Caco-2 (cell line): ENCODE measurements at regions not wholly inside any gene's neighbourhood (a gene's known extent, or its start where the extent isn't known, plus 50 kb on each side); places are given as distances from the start of the nearest gene placed in this dataset.

Experiments used
- BruUV-seq: library from RNA; stranded (reverse); fragments of 400-500 nt; replicated peaks from 2 replicates; lab custom pipeline; 2021; lab: Mats Ljungman, UMichigan
- CTCF ChIA-PET: fragments of 300-600 bp; sonication (Branson Sonifier 250); formaldehyde crosslinking; loops from one replicate; lab custom pipeline; 2022; ENCODE audit warnings: antibody characterized with exemption; lab: Charles Lee
- POLR2A ChIA-PET: fragments of 300-600 bp; sonication (Branson Sonifier 250); formaldehyde crosslinking; loops from one replicate; lab custom pipeline; 2022; ENCODE audit warnings: antibody characterized with exemption; lab: Charles Lee
- DNase-seq, 2 experiments: peaks; one replicate each; pipeline versions ENCODE4 v3.0.0 to v3.0.0-alpha.2; 2020 to 2022
- H3K27me3 ChIP-seq: replicated peaks from 2 replicates; pipeline ENCODE4 v1.6.0; 2011; ENCODE audit warnings: low read length; ENCODE audit not compliant: control insufficient read depth, insufficient read depth
- H3K36me3 ChIP-seq: 2 replicates; pipeline ENCODE4 v1.5.1; 2011; ENCODE audit warnings: low read length; ENCODE audit not compliant: control insufficient read depth, insufficient read depth
- H3K4me1 ChIP-seq: fragments of 250-450 bp; sonication (Bioruptor Pico); 2 replicates; pipeline ENCODE4 v1.5.1; 2020; ENCODE audit warnings: mild to moderate bottlenecking
- H3K4me3 ChIP-seq: 2 replicates; pipeline ENCODE4 v1.5.1; 2011; ENCODE audit warnings: low read depth, mild to moderate bottlenecking, control low read depth, low read length
- H3K9me3 ChIP-seq: fragments of 250-450 bp; sonication (Bioruptor Pico); 2 replicates; pipeline ENCODE4 v1.5.1; 2020; ENCODE audit warnings: mild to moderate bottlenecking, moderate library complexity
- H3K27ac Mint-ChIP-seq: one replicate; pipeline ENCODE4 v1.8.0; 2022; ENCODE audit warnings: mixed read lengths; ENCODE audit not compliant: unreplicated experiment
- H3K27me3 Mint-ChIP-seq: one replicate; pipeline ENCODE4 v1.8.0; 2022; ENCODE audit warnings: mixed read lengths; ENCODE audit not compliant: insufficient read depth, unreplicated experiment
- H3K36me3 Mint-ChIP-seq: one replicate; pipeline ENCODE4 v1.8.0; 2022; ENCODE audit warnings: mild to moderate bottlenecking, mixed read lengths; ENCODE audit not compliant: insufficient read depth, unreplicated experiment
- H3K4me1 Mint-ChIP-seq: one replicate; pipeline ENCODE4 v1.8.0; 2022; ENCODE audit warnings: low read depth, mixed read lengths; ENCODE audit not compliant: unreplicated experiment
- H3K4me3 Mint-ChIP-seq: one replicate; pipeline ENCODE4 v1.8.0; 2022; ENCODE audit warnings: mild to moderate bottlenecking, moderate library complexity, mixed read lengths; ENCODE audit not compliant: unreplicated experiment
- H3K9me3 Mint-ChIP-seq: one replicate; pipeline ENCODE4 v1.8.0; 2022; ENCODE audit warnings: mixed read lengths; ENCODE audit not compliant: unreplicated experiment
- CTCF ChIP-seq, 2 experiments: fragments of 200-600 bp in 1 of 2; IDR thresholded peaks; 1 replicate in 1 of 2; 2 replicates in 1 of 2; pipeline versions ENCODE4 v1.5.1 to v1.8.0; 2011 to 2022; ENCODE audit warnings: antibody characterized with exemption in 1 of 2, control low read depth in 1 of 2, inconsistent platforms in 1 of 2, low read depth in 1 of 2, low read length in 1 of 2, mild to moderate bottlenecking in 1 of 2, moderate library complexity in 1 of 2; ENCODE audit not compliant: insufficient read depth in 1 of 2, severe bottlenecking in 1 of 2, unreplicated experiment in 1 of 2
- intact Hi-C: fragments of 100-400 bp; cut with micrococcal nuclease; formaldehyde crosslinking; loops from one replicate; pipeline ENCODE4 v1.10.0; 2022; ENCODE audit not compliant: unreplicated experiment

- Mint-ChIP-seq H3K27ac (no peak overlapping the region), H3K4me3 (no peak overlapping the region), H3K9me3 (no peaks in the 10 kb centered on the region), H3K27me3 (no peaks in the 10 kb centered on the region), H3K4me1 (no peaks in the 10 kb centered on the region), H3K36me3 (no peaks in the 10 kb centered on the region)
- H3K36me3 ChIP-seq, result no peaks in the 10 kb centered on the region
- intact Hi-C loops, result no loop called here
- H3K4me3 ChIP-seq, result no peak overlapping the region
- TF ChIP-seq CTCF (IDR thresholded peaks at IDR 0.05; ENCODE audit: insufficient read depth in 1 of 2, low read depth in 1 of 2, low read length in 1 of 2, severe bottlenecking in 1 of 2, unreplicated experiment in 1 of 2), result no peak
- ChIA-PET POLR2A (no interaction called here), CTCF (no interaction called here)
- DNase-seq, result no peak
- H3K27me3 ChIP-seq, result no peaks in the 10 kb centered on the region
- BruUV-seq, result no TSS peak
- no peaks in the 10 kb centered on the region for H3K4me1 ChIP-seq
- H3K9me3 ChIP-seq, result no peaks in the 10 kb centered on the region; the same call in 1 of the 2 replicates
Measured at GRCh38 chr13:109440320-109440719, 346.1 kb downstream of the IRS2 start.

GRCh38 chr13:109439813-109440212 is 346.6 kb downstream of the IRS2 start:
- Histone ChIP-seq H3K27me3 (no peaks in the 10 kb centered on the region), H3K4me1 (no peaks in the 10 kb centered on the region), H3K4me3 (no peak overlapping the region), H3K36me3 (no peaks in the 10 kb centered on the region), H3K9me3 (no peaks in the 10 kb centered on the region; the same call in 1 of the 2 replicates)
- H3K4me3 Mint-ChIP-seq, result no peak overlapping the region
- TF ChIP-seq CTCF (IDR thresholded peaks at IDR 0.05; ENCODE audit: insufficient read depth in 1 of 2, low read depth in 1 of 2, low read length in 1 of 2, severe bottlenecking in 1 of 2, unreplicated experiment in 1 of 2), result no peak
- no peaks in the 10 kb centered on the region for H3K27me3 Mint-ChIP-seq
- H3K4me1 Mint-ChIP-seq, result no peaks in the 10 kb centered on the region
- DNase-seq, result no peak
- no TSS peak for BruUV-seq
- POLR2A ChIA-PET, result no interaction called here
- no peaks in the 10 kb centered on the region for H3K36me3 Mint-ChIP-seq
- H3K27ac Mint-ChIP-seq, result no peak overlapping the region
- H3K9me3 Mint-ChIP-seq, result no peaks in the 10 kb centered on the region
- intact Hi-C loops, result no loop called here
- CTCF ChIA-PET, result no interaction called here

- Histone ChIP-seq H3K36me3 (no peaks in the 10 kb centered on the region), H3K27me3 (no peaks in the 10 kb centered on the region), H3K4me3 (no peak overlapping the region), H3K4me1 (no peaks in the 10 kb centered on the region), H3K9me3 (peaks cover 7% of the 10 kb centered on the region)
- Mint-ChIP-seq H3K36me3 (no peaks in the 10 kb centered on the region), H3K27me3 (no peaks in the 10 kb centered on the region), H3K4me1 (no peaks in the 10 kb centered on the region), H3K27ac (no peak overlapping the region), H3K4me3 (no peak overlapping the region), H3K9me3 (peaks cover 21% of the 10 kb centered on the region)
- intact Hi-C loops, result no loop called here
- ChIA-PET POLR2A (no interaction called here), CTCF (no interaction called here)
- no peak for DNase-seq
- no TSS peak for BruUV-seq
- no peak for TF ChIP-seq CTCF (IDR thresholded peaks at IDR 0.05; ENCODE audit: insufficient read depth in 1 of 2, low read depth in 1 of 2, low read length in 1 of 2, severe bottlenecking in 1 of 2, unreplicated experiment in 1 of 2)
Measured at GRCh38 chr13:109436841-109437240, 349.5 kb downstream of the IRS2 start.
